ENCODE measurements at regions not wholly inside any gene's neighbourhood (a gene's known extent, or its start where the extent isn't known, plus 50 kb on each side); places are given as distances from the start of the nearest gene placed in this dataset.

DNA sequence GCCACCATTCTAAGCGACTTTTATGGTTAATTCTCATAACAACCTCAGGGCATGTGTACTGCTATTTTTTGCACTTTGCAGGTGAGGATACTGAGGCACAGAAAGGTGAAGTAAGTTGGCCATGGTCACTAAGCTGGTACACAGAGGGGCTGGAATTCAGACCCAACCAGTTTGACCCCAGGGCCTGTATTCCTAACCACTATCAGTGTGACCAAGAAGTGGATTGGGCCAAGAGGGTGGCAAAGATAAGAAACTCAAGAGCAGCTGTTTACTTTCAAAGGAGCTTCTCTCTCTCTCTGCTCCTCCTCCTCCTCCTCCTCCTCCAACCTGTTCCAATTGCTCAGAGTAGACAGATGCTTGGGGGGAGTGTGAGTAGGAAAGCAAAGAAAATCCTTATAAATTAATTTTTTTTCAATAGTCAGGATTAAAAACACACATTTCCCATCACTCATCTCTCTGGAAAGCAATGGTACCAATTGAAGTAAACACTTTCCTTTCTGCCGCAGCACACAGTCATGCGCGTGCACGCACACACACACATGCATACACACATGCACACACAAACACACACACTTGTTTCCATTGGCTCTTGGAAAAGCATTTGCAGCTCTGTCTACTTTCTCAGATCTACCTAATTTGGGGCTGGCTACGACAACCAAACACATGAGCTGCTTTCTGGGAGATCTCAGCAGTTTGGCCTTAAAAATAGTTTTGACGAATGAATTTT is 736.7 kb upstream of the WWC1 start:
- TF ChIP-seq POLR2AphosphoS5 (IDR thresholded peaks at IDR 0.05; ENCODE audit: borderline replicate concordance, low read depth, low read length) (no peak), EZH2 (IDR thresholded peaks at IDR 0.05) (no peak), FOXP2 (optimal IDR thresholded peaks at IDR 0.05; ENCODE audit: control extremely low read depth, extremely low read length, insufficient read depth) (no peak)
